Peyer's patch (tissue), 4 donors: ENCODE measurements at regions not wholly inside any gene's neighbourhood (a gene's known extent, or its start where the extent isn't known, plus 50 kb on each side); places are given as distances from the start of the nearest gene placed in this dataset.

Experiments
- DNase-seq, 3 donors: peaks; one replicate each; pipeline ENCODE4 v3.0.0-alpha.2; 2017 to 2019
- H3K27ac ChIP-seq, 4 donors: fragments of 200-600 bp; sonication (generic); one replicate each; pipeline ENCODE4 v1.5.1; 2016 to 2019
- H3K27me3 ChIP-seq, 2 donors: fragments of 200-600 bp; sonication (generic); one replicate each; pipeline ENCODE4 v1.5.1; 2019
- H3K36me3 ChIP-seq, 3 donors: fragments of 200-600 bp; sonication (generic); one replicate each; pipeline ENCODE4 v1.5.1; 2016 to 2019
- H3K4me1 ChIP-seq, 4 donors: fragments of 200-600 bp; sonication (generic); one replicate each; pipeline ENCODE4 v1.5.1; 2016 to 2019
- H3K4me3 ChIP-seq, 4 donors: fragments of 200-600 bp; sonication (generic); 1 replicate in 3 of 4; 2 replicates in 1 of 4; pipeline ENCODE4 v1.5.1; 2016 to 2019; ENCODE audit warnings: mild to moderate bottlenecking in 1 of 4
- H3K9me3 ChIP-seq, 4 donors: fragments of 200-600 bp; sonication (generic); one replicate each; pipeline ENCODE4 v1.5.1; 2016 to 2019; ENCODE audit warnings: mild to moderate bottlenecking in 1 of 4
- POLR2A ChIP-seq, 2 donors: fragments of 450-650 bp; IDR thresholded peaks; one replicate each; pipeline ENCODE4 v1.5.1; 2017; ENCODE audit warnings: antibody characterized with exemption in 2 of 2, mild to moderate bottlenecking in 2 of 2, moderate library complexity in 2 of 2
- TF ChIP-seq, protein P1 (sequence below), 6 experiments: fragments of 450-650 bp in 4 of 6; fragments of 200-600 bp in 2 of 6; sonication (generic) in 1 of 6; IDR thresholded peaks; one replicate each; pipeline ENCODE4 v1.5.1; 2017 to 2019; ENCODE audit warnings: antibody characterized with exemption in 6 of 6, mild to moderate bottlenecking in 3 of 6, moderate library complexity in 1 of 6

- H3K4me1 ChIP-seq = no peaks in the 10 kb centered on the region
- no peak for DNase-seq
- no peak for TF ChIP-seq POLR2A (IDR thresholded peaks at IDR 0.05)
- TF ChIP-seq, protein P1, sequence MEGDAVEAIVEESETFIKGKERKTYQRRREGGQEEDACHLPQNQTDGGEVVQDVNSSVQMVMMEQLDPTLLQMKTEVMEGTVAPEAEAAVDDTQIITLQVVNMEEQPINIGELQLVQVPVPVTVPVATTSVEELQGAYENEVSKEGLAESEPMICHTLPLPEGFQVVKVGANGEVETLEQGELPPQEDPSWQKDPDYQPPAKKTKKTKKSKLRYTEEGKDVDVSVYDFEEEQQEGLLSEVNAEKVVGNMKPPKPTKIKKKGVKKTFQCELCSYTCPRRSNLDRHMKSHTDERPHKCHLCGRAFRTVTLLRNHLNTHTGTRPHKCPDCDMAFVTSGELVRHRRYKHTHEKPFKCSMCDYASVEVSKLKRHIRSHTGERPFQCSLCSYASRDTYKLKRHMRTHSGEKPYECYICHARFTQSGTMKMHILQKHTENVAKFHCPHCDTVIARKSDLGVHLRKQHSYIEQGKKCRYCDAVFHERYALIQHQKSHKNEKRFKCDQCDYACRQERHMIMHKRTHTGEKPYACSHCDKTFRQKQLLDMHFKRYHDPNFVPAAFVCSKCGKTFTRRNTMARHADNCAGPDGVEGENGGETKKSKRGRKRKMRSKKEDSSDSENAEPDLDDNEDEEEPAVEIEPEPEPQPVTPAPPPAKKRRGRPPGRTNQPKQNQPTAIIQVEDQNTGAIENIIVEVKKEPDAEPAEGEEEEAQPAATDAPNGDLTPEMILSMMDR (IDR thresholded peaks at IDR 0.05) = no peak
- no peaks in the 10 kb centered on the region for H3K9me3 ChIP-seq
- H3K27me3 ChIP-seq = no peaks in the 10 kb centered on the region
- H3K36me3 ChIP-seq = no peaks in the 10 kb centered on the region
- no peak overlapping the region for H3K4me3 ChIP-seq
- no peak overlapping the region for H3K27ac ChIP-seq
Measured at GRCh38 chr5:87503004-87503403, 90.3 kb upstream of the CCNH start.

- no peak overlapping the region for H3K4me3 ChIP-seq
- H3K27ac ChIP-seq = no peak overlapping the region
- no peaks in the 10 kb centered on the region for H3K4me1 ChIP-seq
- H3K27me3 ChIP-seq = no peaks in the 10 kb centered on the region
- no peak for DNase-seq
- H3K9me3 ChIP-seq = no peaks in the 10 kb centered on the region
- H3K36me3 ChIP-seq = no peaks in the 10 kb centered on the region
- TF ChIP-seq, protein P1 (IDR thresholded peaks at IDR 0.05) = no peak
- TF ChIP-seq POLR2A (IDR thresholded peaks at IDR 0.05) = no peak
Measured at GRCh38 chr5:87499478-87500410, 87.0 kb upstream of the CCNH start.
